SKM-1 treated with dmso at 0.1 percent for 144 hours (cell line): ENCODE measurements at regions not wholly inside any gene's neighbourhood (a gene's known extent, or its start where the extent isn't known, plus 50 kb on each side); places are given as distances from the start of the nearest gene placed in this dataset.

Experiments
- DNase-seq: peaks from one replicate; lab custom pipeline; 2025; ENCODE audit not compliant: unreplicated experiment; lab: John Stamatoyannopoulos, UW

- no peak for DNase-seq
These were observed 488.0 kb upstream of the CDH18 start for GRCh38 chr5:20476016-20476415.

GRCh38 chr5:20470997-20471396 is 483.0 kb upstream of the CDH18 start:
- no peak for DNase-seq

GRCh38 chr5:20469792-20470191 is 481.8 kb upstream of the CDH18 start:
- no peak for DNase-seq

- DNase-seq: no peak
These were observed 481.4 kb upstream of the CDH18 start for GRCh38 chr5:20469390-20469789.

- no peak for DNase-seq
These were observed 478.5 kb upstream of the CDH18 start for GRCh38 chr5:20466512-20466911.

- DNase-seq: no peak
These were observed 475.2 kb upstream of the CDH18 start for GRCh38 chr5:20463206-20463605.

GRCh38 chr5:20446121-20446520 is 458.1 kb upstream of the CDH18 start:
- DNase-seq: no peak

- DNase-seq: no peak
These were observed 457.4 kb upstream of the CDH18 start for GRCh38 chr5:20445326-20445860.

GRCh38 chr5:20434786-20435185 is 446.8 kb upstream of the CDH18 start:
- DNase-seq: no peak

- no peak for DNase-seq
These were observed 433.1 kb upstream of the CDH18 start for GRCh38 chr5:20420991-20421595.
